Trophoblast cell (in vitro differentiated cells and primary cell): ENCODE measurements at regions not wholly inside any gene's neighbourhood (a gene's known extent, or its start where the extent isn't known, plus 50 kb on each side); places are given as distances from the start of the nearest gene placed in this dataset.

Experiments used
- DNase-seq, 2 donors: peaks; one replicate each; pipeline ENCODE4 v3.0.0-alpha.2; 2016
- H2AFZ ChIP-seq: 2 replicates; pipeline ENCODE4 v1.6.1; 2013; ENCODE audit warnings: low read length, moderate library complexity, mild to moderate bottlenecking; ENCODE audit not compliant: insufficient read depth, poor library complexity
- H2AK5ac ChIP-seq: 2 replicates; pipeline ENCODE4 v1.6.1; 2013; ENCODE audit warnings: mild to moderate bottlenecking, low read length
- H2BK120ac ChIP-seq: 2 replicates; pipeline ENCODE4 v1.6.1; 2013; ENCODE audit warnings: low read length, mild to moderate bottlenecking, moderate library complexity; ENCODE audit not compliant: insufficient read depth, poor library complexity
- H2BK12ac ChIP-seq: 2 replicates; pipeline ENCODE4 v1.6.1; 2013; ENCODE audit warnings: mild to moderate bottlenecking, low read length, moderate library complexity
- H2BK5ac ChIP-seq: 2 replicates; pipeline ENCODE4 v1.6.1; 2013; ENCODE audit warnings: low read length, low read depth, moderate library complexity, mild to moderate bottlenecking; ENCODE audit not compliant: poor library complexity
- H3K14ac ChIP-seq: 2 replicates; pipeline ENCODE4 v1.6.1; 2013; ENCODE audit warnings: mild to moderate bottlenecking, low read length
- H3K18ac ChIP-seq: 2 replicates; pipeline ENCODE4 v1.6.1; 2013; ENCODE audit warnings: mild to moderate bottlenecking, low read length
- H3K23ac ChIP-seq: 2 replicates; pipeline ENCODE4 v1.6.1; 2013; ENCODE audit warnings: low read length
- H3K27ac ChIP-seq: 2 replicates; pipeline ENCODE4 v1.5.1; 2013; ENCODE audit warnings: low read depth, mild to moderate bottlenecking, inconsistent platforms, low read length, moderate library complexity
- H3K27me3 ChIP-seq: 2 replicates; pipeline ENCODE4 v1.6.1; 2013; ENCODE audit warnings: inconsistent platforms, mild to moderate bottlenecking, low read length, moderate library complexity; ENCODE audit not compliant: insufficient read depth
- H3K36me3 ChIP-seq, 2 experiments: 1 replicate in 1 of 2; 2 replicates in 1 of 2; pipeline ENCODE4 v1.6.1; 2013; ENCODE audit warnings: low read length in 2 of 2, mild to moderate bottlenecking in 2 of 2, moderate library complexity in 1 of 2; ENCODE audit not compliant: insufficient read depth in 2 of 2, control insufficient read depth in 1 of 2
- H3K4ac ChIP-seq: 2 replicates; pipeline ENCODE4 v1.6.1; 2013; ENCODE audit warnings: low read depth, mild to moderate bottlenecking, low read length, moderate library complexity
- H3K4me1 ChIP-seq, 2 experiments: 1 replicate in 1 of 2; 2 replicates in 1 of 2; pipeline ENCODE4 v1.6.1; 2013; ENCODE audit warnings: low read length in 2 of 2, mild to moderate bottlenecking in 2 of 2, moderate library complexity in 1 of 2; ENCODE audit not compliant: insufficient read depth in 2 of 2, control insufficient read depth in 1 of 2
- H3K4me2 ChIP-seq: 2 replicates; pipeline ENCODE4 v1.6.1; 2013; ENCODE audit warnings: inconsistent platforms, mild to moderate bottlenecking, low read length, moderate library complexity
- H3K4me3 ChIP-seq: 2 replicates; pipeline ENCODE4 v1.5.1; 2013; ENCODE audit warnings: mild to moderate bottlenecking, low read depth, low read length, inconsistent platforms
- H3K79me1 ChIP-seq: one replicate; pipeline ENCODE4 v1.6.1; 2013; ENCODE audit warnings: low read length
- H3K79me2 ChIP-seq: 2 replicates; pipeline ENCODE4 v1.6.1; 2013; ENCODE audit warnings: low read length, mild to moderate bottlenecking; ENCODE audit not compliant: control insufficient read depth, insufficient read depth, poor library complexity
- H3K9ac ChIP-seq: 2 replicates; pipeline ENCODE4 v1.6.1; 2013; ENCODE audit warnings: mild to moderate bottlenecking, low read length
- H3K9me3 ChIP-seq: 2 replicates; pipeline ENCODE4 v1.6.1; 2013; ENCODE audit warnings: low read depth, mild to moderate bottlenecking, control low read depth, inconsistent platforms, low read length; ENCODE audit not compliant: insufficient read depth
- H4K12ac ChIP-seq: 2 replicates; pipeline ENCODE4 v1.6.1; 2013; ENCODE audit warnings: low read depth, mild to moderate bottlenecking, low read length, moderate library complexity
- H4K8ac ChIP-seq: 2 replicates; pipeline ENCODE4 v1.6.1; 2013; ENCODE audit warnings: low read depth, mild to moderate bottlenecking, low read length, moderate library complexity
- H4K91ac ChIP-seq: one replicate; pipeline ENCODE4 v1.6.1; 2013; ENCODE audit warnings: low read depth, mild to moderate bottlenecking, low read length, moderate library complexity
- WGBS: extraction: QIAGEN DNeasy Blood & Tissue Kit; methylation state at CpG from one replicate; pipeline ENCODE4 v1.1.7; 2013; ENCODE audit warnings: missing lambda C conversion rate; ENCODE audit not compliant: insufficient read length, insufficient coverage; ENCODE audit errors: extremely low coverage; 5-methylcytosine and 5-hydroxymethylcytosine counted together

DNA sequence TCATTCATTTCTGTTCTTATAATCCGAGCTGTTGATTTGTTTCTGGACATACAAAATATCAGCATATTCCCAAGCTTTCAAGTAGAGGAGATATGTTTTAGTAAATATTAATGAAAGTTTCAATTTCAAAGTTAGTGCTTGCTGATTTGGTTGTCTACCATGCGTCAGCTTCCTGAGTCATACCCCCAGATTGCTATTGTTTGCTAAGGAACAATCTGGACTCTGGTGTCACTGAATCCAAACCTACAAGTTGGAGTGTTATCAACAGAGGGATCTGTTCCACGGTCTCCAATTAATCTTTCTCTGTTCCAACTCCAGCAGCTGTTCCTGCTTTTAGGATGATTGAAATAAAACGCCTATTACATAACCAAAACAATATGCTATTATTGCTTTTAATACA lies 96.1 kb upstream of the FAM9A start:
- DNase-seq: no peak
- H3K27me3 ChIP-seq: no peaks in the 10 kb centered on the region
- no peaks in the 10 kb centered on the region for H3K79me1 ChIP-seq
- WGBS: no CpG with 5 or more reads among the region's 4 CpGs
- no peak overlapping the region for H3K9ac ChIP-seq
- no peak overlapping the region for H2AFZ ChIP-seq
- H4K91ac ChIP-seq: no peak overlapping the region
- no peaks in the 10 kb centered on the region for H3K4me1 ChIP-seq
- no peak overlapping the region for H2AK5ac ChIP-seq
- H3K9me3 ChIP-seq: no peaks in the 10 kb centered on the region
- H3K36me3 ChIP-seq: no peaks in the 10 kb centered on the region
- no peak overlapping the region for H3K4ac ChIP-seq
- no peak overlapping the region for H3K4me3 ChIP-seq
- H2BK120ac ChIP-seq: no peak overlapping the region
- no peaks in the 10 kb centered on the region for H3K79me2 ChIP-seq
- no peak overlapping the region for H2BK5ac ChIP-seq
- H3K23ac ChIP-seq: no peak overlapping the region
- H2BK12ac ChIP-seq: no peak overlapping the region
- H3K18ac ChIP-seq: no peak overlapping the region
- no peak overlapping the region for H4K8ac ChIP-seq
- no peak overlapping the region for H3K14ac ChIP-seq
- H3K4me2 ChIP-seq: no peak overlapping the region
- H4K12ac ChIP-seq: no peak overlapping the region
- H3K27ac ChIP-seq: no peak overlapping the region

DNA sequence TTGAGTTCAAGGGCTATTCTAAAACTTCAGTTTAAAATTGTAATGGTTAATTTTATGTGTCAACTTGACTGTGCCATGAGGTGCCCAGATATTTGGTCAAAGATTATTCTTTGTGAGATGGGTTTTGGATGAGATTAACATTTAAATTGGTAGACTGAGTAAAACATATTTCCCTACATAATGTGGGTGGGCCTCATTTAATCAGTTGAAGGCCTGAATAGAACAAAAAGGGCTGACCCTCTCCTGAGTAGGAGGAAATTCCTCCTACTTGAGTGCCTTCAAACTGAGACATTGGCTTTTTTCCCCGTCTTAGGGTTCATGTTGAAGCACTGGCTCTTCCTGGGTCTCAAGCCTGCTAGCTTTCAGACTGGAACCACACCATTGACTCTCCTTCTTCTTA lies 89.6 kb upstream of the FAM9A start:
- H3K79me1 ChIP-seq: no peaks in the 10 kb centered on the region
- H3K9ac ChIP-seq: no peak overlapping the region
- H3K14ac ChIP-seq: no peak overlapping the region
- H2BK120ac ChIP-seq: no peak overlapping the region
- H2AK5ac ChIP-seq: no peak overlapping the region
- no peak overlapping the region for H2AFZ ChIP-seq
- DNase-seq: no peak
- H3K23ac ChIP-seq: no peak overlapping the region
- no peak overlapping the region for H3K4ac ChIP-seq
- H3K4me3 ChIP-seq: no peak overlapping the region
- H3K4me2 ChIP-seq: no peak overlapping the region
- H3K27ac ChIP-seq: no peak overlapping the region
- no peak overlapping the region for H2BK12ac ChIP-seq
- H4K8ac ChIP-seq: no peak overlapping the region
- no peak overlapping the region for H4K12ac ChIP-seq
- no peak overlapping the region for H4K91ac ChIP-seq
- no peaks in the 10 kb centered on the region for H3K4me1 ChIP-seq
- no peaks in the 10 kb centered on the region for H3K9me3 ChIP-seq
- no peaks in the 10 kb centered on the region for H3K79me2 ChIP-seq
- H2BK5ac ChIP-seq: no peak overlapping the region
- no CpG with 5 or more reads among the region's 1 CpG for WGBS
- no peak overlapping the region for H3K18ac ChIP-seq
- no peaks in the 10 kb centered on the region for H3K36me3 ChIP-seq
- no peaks in the 10 kb centered on the region for H3K27me3 ChIP-seq

DNA sequence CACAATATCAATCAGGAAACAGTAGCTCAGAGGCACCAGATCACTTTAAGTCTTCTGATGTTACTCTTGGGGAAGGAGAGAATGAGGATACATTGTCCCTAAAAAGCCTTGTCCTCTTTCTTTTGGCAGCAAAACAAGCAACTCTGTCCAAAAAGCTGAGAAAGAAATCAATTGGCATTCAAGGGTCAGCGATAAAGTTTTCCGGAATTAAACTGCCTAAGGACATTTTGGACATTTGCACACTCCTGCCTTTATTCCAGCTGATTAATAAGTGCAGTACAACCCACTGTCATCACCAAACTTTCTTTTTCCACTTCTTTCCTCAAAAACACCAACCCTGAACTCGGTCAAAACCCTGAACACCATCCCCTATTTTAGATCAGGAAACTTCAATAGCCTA lies 85.8 kb upstream of the FAM9A start:
- Histone ChIP-seq H3K18ac (no peak overlapping the region), H2AFZ (no peak overlapping the region), H4K12ac (no peak overlapping the region), H2BK120ac (no peak overlapping the region), H3K27ac (no peak overlapping the region), H3K23ac (no peak overlapping the region), H3K4ac (no peak overlapping the region), H3K9ac (no peak overlapping the region), H3K14ac (no peak overlapping the region), H3K36me3 (no peaks in the 10 kb centered on the region), H3K27me3 (no peaks in the 10 kb centered on the region), H4K91ac (no peak overlapping the region), H3K9me3 (no peaks in the 10 kb centered on the region), H3K4me1 (no peaks in the 10 kb centered on the region), H3K79me1 (no peaks in the 10 kb centered on the region), H4K8ac (no peak overlapping the region), H2BK5ac (no peak overlapping the region), H3K79me2 (no peaks in the 10 kb centered on the region), H2BK12ac (no peak overlapping the region), H3K4me3 (no peak overlapping the region), H3K4me2 (no peak overlapping the region), H2AK5ac (no peak overlapping the region)
- DNase-seq: no peak
- 100% methylated on average over 1 of the region's 3 CpGs for WGBS

- Histone ChIP-seq H2BK12ac (no peak overlapping the region), H3K9ac (no peak overlapping the region), H3K4ac (no peak overlapping the region), H3K4me1 (no peaks in the 10 kb centered on the region), H4K91ac (no peak overlapping the region), H3K27me3 (no peaks in the 10 kb centered on the region), H3K4me2 (no peak overlapping the region), H3K79me2 (no peaks in the 10 kb centered on the region), H3K14ac (no peak overlapping the region), H2AFZ (no peak overlapping the region), H2BK5ac (no peak overlapping the region), H3K4me3 (no peak overlapping the region), H3K9me3 (no peaks in the 10 kb centered on the region), H2AK5ac (no peak overlapping the region), H3K79me1 (no peaks in the 10 kb centered on the region), H4K12ac (no peak overlapping the region), H3K23ac (no peak overlapping the region), H4K8ac (no peak overlapping the region), H3K36me3 (no peaks in the 10 kb centered on the region), H3K18ac (no peak overlapping the region), H3K27ac (no peak overlapping the region), H2BK120ac (no peak overlapping the region)
- DNase-seq: peak in 1 of 2 donors; percentile 1
- WGBS: no CpG with 5 or more reads among the region's 4 CpGs
Measured at GRCh38 chrX:8879750-8880149, 78.6 kb upstream of the FAM9A start.
